ENCODE measurements at regions not wholly inside any gene's neighbourhood (a gene's known extent, or its start where the extent isn't known, plus 50 kb on each side); places are given as distances from the start of the nearest gene placed in this dataset.
"Not testable (repeated sequence)": the region's sequence is repeated elsewhere in the genome, so short reads cannot be mapped to it uniquely, and the experiment has no call there.

- no peak for DNase-seq (ENCODE audit: low read depth)
These were observed 674.2 kb upstream of the MANEA start for GRCh38 chr6:94902974-94903628.

GRCh38 chr6:94899191-94899590 is 678.1 kb upstream of the MANEA start:
- no peak for DNase-seq (ENCODE audit: low read depth)

- no peak for DNase-seq (ENCODE audit: low read depth)
These were observed 683.0 kb upstream of the MANEA start for GRCh38 chr6:94894300-94894699.

- no peak for DNase-seq (ENCODE audit: low read depth)
These were observed 684.0 kb upstream of the MANEA start for GRCh38 chr6:94893327-94893726.

GRCh38 chr6:94873819-94874218 is 703.5 kb upstream of the MANEA start:
- DNase-seq (ENCODE audit: low read depth) = not testable (repeated sequence)

- DNase-seq (ENCODE audit: low read depth) = no peak
These were observed 715.2 kb upstream of the MANEA start for GRCh38 chr6:94862112-94862511.

GRCh38 chr6:94859924-94860323 is 717.4 kb upstream of the MANEA start:
- no peak for DNase-seq (ENCODE audit: low read depth)

- not testable (repeated sequence) for DNase-seq (ENCODE audit: low read depth)
These were observed 720.3 kb upstream of the MANEA start for GRCh38 chr6:94856999-94857398.

GRCh38 chr6:94851329-94851728 is 726.0 kb upstream of the MANEA start:
- not testable (repeated sequence) for DNase-seq (ENCODE audit: low read depth)

- no peak for DNase-seq (ENCODE audit: low read depth)
These were observed 731.6 kb upstream of the MANEA start for GRCh38 chr6:94845742-94846141.

- DNase-seq (ENCODE audit: low read depth) = no peak
These were observed 742.1 kb upstream of the MANEA start for GRCh38 chr6:94835264-94835663.

GRCh38 chr6:94813806-94814205 is 763.5 kb upstream of the MANEA start:
- DNase-seq (ENCODE audit: low read depth) = no peak

- no peak for DNase-seq (ENCODE audit: low read depth)
These were observed 776.0 kb upstream of the MANEA start for GRCh38 chr6:94801344-94801743.

GRCh38 chr6:94785514-94785913 is 791.8 kb upstream of the MANEA start:
- DNase-seq (ENCODE audit: low read depth) = no peak

GRCh38 chr6:94785081-94785480 is 792.3 kb upstream of the MANEA start:
- DNase-seq (ENCODE audit: low read depth) = not testable (repeated sequence)

- DNase-seq (ENCODE audit: low read depth) = no peak
These were observed 808.1 kb upstream of the MANEA start for GRCh38 chr6:94769197-94769596.

- no peak for DNase-seq (ENCODE audit: low read depth)
These were observed 825.5 kb upstream of the MANEA start for GRCh38 chr6:94751641-94752329.

- no peak for DNase-seq (ENCODE audit: low read depth)
These were observed 841.1 kb upstream of the MANEA start for GRCh38 chr6:94736236-94736635.

- no peak for DNase-seq (ENCODE audit: low read depth)
These were observed 842.1 kb upstream of the MANEA start for GRCh38 chr6:94735270-94735669.

- DNase-seq (ENCODE audit: low read depth) = no peak
These were observed 842.6 kb upstream of the MANEA start for GRCh38 chr6:94734751-94735150.

GRCh38 chr6:94733066-94733465 is 844.3 kb upstream of the MANEA start:
- no peak for DNase-seq (ENCODE audit: low read depth)

GRCh38 chr6:94727710-94728109 is 849.6 kb upstream of the MANEA start:
- no peak for DNase-seq (ENCODE audit: low read depth)

- DNase-seq (ENCODE audit: low read depth) = no peak
These were observed 855.9 kb upstream of the MANEA start for GRCh38 chr6:94721459-94721858.

- no peak for DNase-seq (ENCODE audit: low read depth)
These were observed 863.9 kb upstream of the MANEA start for GRCh38 chr6:94713446-94713845.

Data from stromal cell of bone marrow (primary cell).